GM12878 (cell line): ENCODE measurements at regions not wholly inside any gene's neighbourhood (a gene's known extent, or its start where the extent isn't known, plus 50 kb on each side); places are given as distances from the start of the nearest gene placed in this dataset.

ENCODE experiments used
- ATAC-seq: fragments of 200-7000 bp; cut with Tn5 transposase; 3 replicates; pipeline ENCODE4 v1.9.1; 2020; ENCODE audit warnings: mild to moderate bottlenecking, moderate library complexity
- BruUV-seq: library from RNA; stranded (reverse); fragments of 400-500 nt; replicated peaks from 2 replicates; lab custom pipeline; 2021; lab: Mats Ljungman, UMichigan
- CTCF ChIA-PET: fragments of 300-600 bp; sonication (Branson Sonifier 250); formaldehyde crosslinking; extraction: SDS; loops from one replicate; lab custom pipeline; 2021; ENCODE audit warnings: inconsistent platforms; lab: Yijun Ruan, JAX
- POLR2A ChIA-PET: fragments of 350-600 bp; formaldehyde crosslinking; extraction: SDS; loops from one replicate; lab custom pipeline; 2021; ENCODE audit warnings: inconsistent platforms; lab: Charles Lee
- RAD21 ChIA-PET: fragments of 300-600 bp; sonication (Branson Sonifier 250); formaldehyde crosslinking; loops from one replicate; lab custom pipeline; 2023; ENCODE audit warnings: antibody characterized with exemption; ENCODE audit not compliant: unreplicated experiment; lab: Charles Lee
- SMC1A ChIA-PET: fragments of 300-600 bp; sonication (Branson Sonifier 250); formaldehyde crosslinking; loops from one replicate; lab custom pipeline; 2023; ENCODE audit not compliant: unreplicated experiment, uncharacterized antibody; lab: Charles Lee
- DNase-seq: peaks from one replicate; pipeline ENCODE4 v3.0.0-alpha.2; 2011; ENCODE audit warnings: low read depth, low spot score
- FAIRE-seq: peaks from 3 replicates; lab custom pipeline; 2011; peaks lifted over from hg19 to GRCh38; lab: Jason Lieb, UNC
- H2AFZ ChIP-seq: 2 replicates; pipeline ENCODE4 v1.6.0; 2011; ENCODE audit warnings: low read depth, low read length, control low read depth; ENCODE audit not compliant: control insufficient read depth
- H3K27ac ChIP-seq: 2 replicates; pipeline ENCODE4 v1.5.1; 2011; ENCODE audit warnings: control low read depth; ENCODE audit not compliant: control insufficient read depth, insufficient read depth
- H3K27me3 ChIP-seq, 2 experiments: replicated peaks in 1 of 2; 2 replicates each; pipeline versions ENCODE4 v1.6.0 to v1.6.1; 2011; ENCODE audit warnings: low read length in 1 of 2; ENCODE audit not compliant: control insufficient read depth in 2 of 2, insufficient read depth in 2 of 2
- H3K36me3 ChIP-seq, 2 experiments: 2 replicates each; pipeline ENCODE4 v1.5.1; 2011; ENCODE audit warnings: low read length in 1 of 2; ENCODE audit not compliant: control insufficient read depth in 2 of 2, insufficient read depth in 2 of 2
- H3K4me1 ChIP-seq: 2 replicates; pipeline ENCODE4 v1.6.1; 2011; ENCODE audit warnings: mild to moderate bottlenecking, low read length, moderate library complexity, mixed read lengths; ENCODE audit not compliant: control insufficient read depth, insufficient read depth
- H3K4me2 ChIP-seq: 2 replicates; pipeline ENCODE4 v1.6.0; 2011; ENCODE audit warnings: control low read depth; ENCODE audit not compliant: control insufficient read depth, insufficient read depth
- H3K4me3 ChIP-seq: fragments of 200-600 bp; sonication (generic); 2 replicates; pipeline ENCODE4 v1.5.1; 2016
- H3K79me2 ChIP-seq: 2 replicates; pipeline ENCODE4 v1.6.0; 2011; ENCODE audit warnings: low read length; ENCODE audit not compliant: control insufficient read depth, insufficient read depth
- H3K9ac ChIP-seq: 2 replicates; pipeline ENCODE4 v1.8.0; 2011; ENCODE audit warnings: low read length, control low read depth, mixed read lengths; ENCODE audit not compliant: control insufficient read depth, insufficient read depth
- H3K9me3 ChIP-seq: replicated peaks from 3 replicates; pipeline ENCODE4 v1.5.1; 2011; ENCODE audit warnings: mild to moderate bottlenecking, low read length; ENCODE audit not compliant: control insufficient read depth, insufficient read depth
- H4K20me1 ChIP-seq: 2 replicates; pipeline ENCODE4 v1.6.0; 2011; ENCODE audit not compliant: control insufficient read depth, insufficient read depth
- ATF7 ChIP-seq: fragments of 450-650 bp; IDR thresholded peaks from 2 replicates; pipeline ENCODE4 v1.6.1; 2016; ENCODE audit warnings: low read depth, mild to moderate bottlenecking
- BMI1 ChIP-seq: fragments of 450-650 bp; IDR thresholded peaks from 2 replicates; pipeline ENCODE4 v1.6.1; 2016; ENCODE audit warnings: mild to moderate bottlenecking, moderate library complexity, borderline replicate concordance
- CREB1 ChIP-seq: IDR thresholded peaks from 2 replicates; pipeline ENCODE4 v1.6.1; 2012; ENCODE audit warnings: low read depth, mild to moderate bottlenecking, inconsistent platforms
- ESRRA ChIP-seq: IDR thresholded peaks from 2 replicates; pipeline ENCODE4 v1.6.1; 2012; ENCODE audit warnings: mild to moderate bottlenecking, low read length, improper control_type of control experiment
- PAX8 ChIP-seq: fragments of 450-650 bp; IDR thresholded peaks from 2 replicates; pipeline ENCODE4 v1.6.1; 2017; ENCODE audit warnings: mild to moderate bottlenecking, moderate library complexity
- POLR2A ChIP-seq: IDR thresholded peaks from 2 replicates; pipeline ENCODE4 v1.6.1; 2011; ENCODE audit warnings: low read depth, mild to moderate bottlenecking, low read length
- RAD21 ChIP-seq: IDR thresholded peaks from 2 replicates; pipeline ENCODE4 v1.6.1; 2011; ENCODE audit warnings: mild to moderate bottlenecking, low read depth, low read length, moderate library complexity; ENCODE audit not compliant: insufficient read depth
- RB1 ChIP-seq: fragments of 450-650 bp; formaldehyde crosslinking; IDR thresholded peaks from 2 replicates; pipeline ENCODE4 v1.6.1; 2017; ENCODE audit warnings: mild to moderate bottlenecking, borderline replicate concordance
- ZNF217 ChIP-seq: fragments of 450-650 bp; IDR thresholded peaks from 2 replicates; pipeline ENCODE4 v1.6.1; 2017; ENCODE audit warnings: antibody characterized with exemption, mild to moderate bottlenecking
- WGBS: methylation state at CpG from one replicate; pipeline ENCODE4 v1.1.6; 2016; ENCODE audit warnings: low lambda C conversion rate; ENCODE audit not compliant: insufficient replicate concordance, insufficient coverage; ENCODE audit errors: missing lambda C conversion rate; 5-methylcytosine and 5-hydroxymethylcytosine counted together
- in situ Hi-C: fragments of 300-500 bp; cut with MboI; formaldehyde crosslinking; loops from 9 replicates; pipeline ENCODE4 v1.14.3; 2018; ENCODE audit warnings: mixed read lengths
- intact Hi-C: fragments of 100-400 bp; cut with micrococcal nuclease; formaldehyde crosslinking; loops from one replicate; pipeline ENCODE4 v1.14.2; 2022; ENCODE audit not compliant: unreplicated experiment
- TF ChIP-seq, protein P1 (sequence below): fragments of 450-650 bp; IDR thresholded peaks from 2 replicates; pipeline ENCODE4 v1.6.1; 2016; ENCODE audit warnings: mild to moderate bottlenecking, moderate library complexity, borderline replicate concordance
- TF ChIP-seq, protein P2 (sequence below): fragments of 450-650 bp; IDR thresholded peaks from 2 replicates; pipeline ENCODE4 v1.6.1; 2018; ENCODE audit warnings: mild to moderate bottlenecking, low read depth, moderate library complexity; ENCODE audit not compliant: partially characterized antibody
- TF ChIP-seq, protein P3 (sequence below): IDR thresholded peaks from 2 replicates; pipeline ENCODE4 v1.6.1; 2011; ENCODE audit warnings: mild to moderate bottlenecking, low read depth, low read length, moderate library complexity; ENCODE audit not compliant: insufficient replicate concordance

DNA sequence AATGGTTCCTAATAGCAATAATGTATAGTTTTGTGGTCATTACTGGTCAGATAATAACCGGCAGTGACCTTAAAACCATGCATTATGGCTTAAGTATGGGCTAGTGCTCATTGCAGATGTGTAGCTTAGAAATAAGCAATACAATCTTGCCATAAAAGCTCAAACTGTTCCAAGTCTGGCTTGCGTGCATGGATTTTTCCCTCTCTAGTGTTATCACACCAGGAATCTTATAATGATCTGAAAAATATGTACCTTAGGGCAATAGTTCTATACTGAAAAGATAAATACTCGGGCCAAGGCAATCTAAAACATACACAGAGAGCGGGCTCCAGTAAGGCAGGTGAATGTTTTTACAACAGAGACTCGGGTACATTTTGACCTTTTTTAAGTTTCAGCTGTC lies 157.8 kb downstream of the DHX15 start:
- Histone ChIP-seq H3K36me3 (no peaks in the 10 kb centered on the region), H4K20me1 (no peaks in the 10 kb centered on the region), H3K4me2 (no peak overlapping the region), H3K4me1 (no peaks in the 10 kb centered on the region), H3K9me3 (no peaks in the 10 kb centered on the region), H3K4me3 (no peak overlapping the region), H3K79me2 (no peaks in the 10 kb centered on the region), H2AFZ (no peak overlapping the region), H3K27me3 (peaks cover 0 to 2% of the 10 kb centered on the region in 2 experiments; a peak in 1 of 4 replicates), H3K27ac (no peak overlapping the region), H3K9ac (no peak overlapping the region)
- in situ Hi-C loops: loop anchor here (10.0 kb wide), 1 partner anchor 1532 kb away; no protein-coding TSS in a partner anchor
- FAIRE-seq (no peak), ATAC-seq (no peak), DNase-seq (no peak)
- CTCF ChIA-PET: interaction anchor here (0.7 to 1.5 kb wide), 4 partner anchors 9 to 1529 kb away, joined by 3 to 4 read pairs (median 4); no protein-coding TSS in a partner anchor
- RAD21 ChIA-PET: no interaction called here
- POLR2A ChIA-PET: no interaction called here
- SMC1A ChIA-PET: interaction anchor here (1.1 kb wide), 1 partner anchor 14 kb away, joined by 3 read pairs; no protein-coding TSS in a partner anchor
- 11% methylated on average over 5 of the region's 5 CpGs for WGBS
- BruUV-seq: no TSS peak
- intact Hi-C loops: no loop called here
- no peak for TF ChIP-seq CREB1
- no peak for TF ChIP-seq RAD21
- TF ChIP-seq, protein P1, sequence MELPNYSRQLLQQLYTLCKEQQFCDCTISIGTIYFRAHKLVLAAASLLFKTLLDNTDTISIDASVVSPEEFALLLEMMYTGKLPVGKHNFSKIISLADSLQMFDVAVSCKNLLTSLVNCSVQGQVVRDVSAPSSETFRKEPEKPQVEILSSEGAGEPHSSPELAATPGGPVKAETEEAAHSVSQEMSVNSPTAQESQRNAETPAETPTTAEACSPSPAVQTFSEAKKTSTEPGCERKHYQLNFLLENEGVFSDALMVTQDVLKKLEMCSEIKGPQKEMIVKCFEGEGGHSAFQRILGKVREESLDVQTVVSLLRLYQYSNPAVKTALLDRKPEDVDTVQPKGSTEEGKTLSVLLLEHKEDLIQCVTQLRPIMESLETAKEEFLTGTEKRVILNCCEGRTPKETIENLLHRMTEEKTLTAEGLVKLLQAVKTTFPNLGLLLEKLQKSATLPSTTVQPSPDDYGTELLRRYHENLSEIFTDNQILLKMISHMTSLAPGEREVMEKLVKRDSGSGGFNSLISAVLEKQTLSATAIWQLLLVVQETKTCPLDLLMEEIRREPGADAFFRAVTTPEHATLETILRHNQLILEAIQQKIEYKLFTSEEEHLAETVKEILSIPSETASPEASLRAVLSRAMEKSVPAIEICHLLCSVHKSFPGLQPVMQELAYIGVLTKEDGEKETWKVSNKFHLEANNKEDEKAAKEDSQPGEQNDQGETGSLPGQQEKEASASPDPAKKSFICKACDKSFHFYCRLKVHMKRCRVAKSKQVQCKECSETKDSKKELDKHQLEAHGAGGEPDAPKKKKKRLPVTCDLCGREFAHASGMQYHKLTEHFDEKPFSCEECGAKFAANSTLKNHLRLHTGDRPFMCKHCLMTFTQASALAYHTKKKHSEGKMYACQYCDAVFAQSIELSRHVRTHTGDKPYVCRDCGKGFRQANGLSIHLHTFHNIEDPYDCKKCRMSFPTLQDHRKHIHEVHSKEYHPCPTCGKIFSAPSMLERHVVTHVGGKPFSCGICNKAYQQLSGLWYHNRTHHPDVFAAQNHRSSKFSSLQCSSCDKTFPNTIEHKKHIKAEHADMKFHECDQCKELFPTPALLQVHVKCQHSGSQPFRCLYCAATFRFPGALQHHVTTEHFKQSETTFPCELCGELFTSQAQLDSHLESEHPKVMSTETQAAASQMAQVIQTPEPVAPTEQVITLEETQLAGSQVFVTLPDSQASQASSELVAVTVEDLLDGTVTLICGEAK: no peak
- TF ChIP-seq, protein P2, sequence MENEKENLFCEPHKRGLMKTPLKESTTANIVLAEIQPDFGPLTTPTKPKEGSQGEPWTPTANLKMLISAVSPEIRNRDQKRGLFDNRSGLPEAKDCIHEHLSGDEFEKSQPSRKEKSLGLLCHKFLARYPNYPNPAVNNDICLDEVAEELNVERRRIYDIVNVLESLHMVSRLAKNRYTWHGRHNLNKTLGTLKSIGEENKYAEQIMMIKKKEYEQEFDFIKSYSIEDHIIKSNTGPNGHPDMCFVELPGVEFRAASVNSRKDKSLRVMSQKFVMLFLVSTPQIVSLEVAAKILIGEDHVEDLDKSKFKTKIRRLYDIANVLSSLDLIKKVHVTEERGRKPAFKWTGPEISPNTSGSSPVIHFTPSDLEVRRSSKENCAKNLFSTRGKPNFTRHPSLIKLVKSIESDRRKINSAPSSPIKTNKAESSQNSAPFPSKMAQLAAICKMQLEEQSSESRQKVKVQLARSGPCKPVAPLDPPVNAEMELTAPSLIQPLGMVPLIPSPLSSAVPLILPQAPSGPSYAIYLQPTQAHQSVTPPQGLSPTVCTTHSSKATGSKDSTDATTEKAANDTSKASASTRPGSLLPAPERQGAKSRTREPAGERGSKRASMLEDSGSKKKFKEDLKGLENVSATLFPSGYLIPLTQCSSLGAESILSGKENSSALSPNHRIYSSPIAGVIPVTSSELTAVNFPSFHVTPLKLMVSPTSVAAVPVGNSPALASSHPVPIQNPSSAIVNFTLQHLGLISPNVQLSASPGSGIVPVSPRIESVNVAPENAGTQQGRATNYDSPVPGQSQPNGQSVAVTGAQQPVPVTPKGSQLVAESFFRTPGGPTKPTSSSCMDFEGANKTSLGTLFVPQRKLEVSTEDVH: no peak
- no peak for TF ChIP-seq POLR2A
- TF ChIP-seq ZNF217: no peak
- TF ChIP-seq, protein P3, sequence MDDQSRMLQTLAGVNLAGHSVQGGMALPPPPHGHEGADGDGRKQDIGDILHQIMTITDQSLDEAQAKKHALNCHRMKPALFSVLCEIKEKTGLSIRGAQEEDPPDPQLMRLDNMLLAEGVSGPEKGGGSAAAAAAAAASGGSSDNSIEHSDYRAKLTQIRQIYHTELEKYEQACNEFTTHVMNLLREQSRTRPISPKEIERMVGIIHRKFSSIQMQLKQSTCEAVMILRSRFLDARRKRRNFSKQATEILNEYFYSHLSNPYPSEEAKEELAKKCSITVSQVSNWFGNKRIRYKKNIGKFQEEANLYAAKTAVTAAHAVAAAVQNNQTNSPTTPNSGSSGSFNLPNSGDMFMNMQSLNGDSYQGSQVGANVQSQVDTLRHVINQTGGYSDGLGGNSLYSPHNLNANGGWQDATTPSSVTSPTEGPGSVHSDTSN: no peak
- TF ChIP-seq ESRRA: no peak
- no peak for TF ChIP-seq PAX8
- TF ChIP-seq BMI1: no peak
- TF ChIP-seq ATF7: no peak
- TF ChIP-seq RB1: no peak
- TF ChIP-seq, all 136 proteins: peak for 0
